GM19023 (cell line): ENCODE measurements at regions not wholly inside any gene's neighbourhood (a gene's known extent, or its start where the extent isn't known, plus 50 kb on each side); places are given as distances from the start of the nearest gene placed in this dataset.
"Not testable (repeated sequence)": the region's sequence is repeated elsewhere in the genome, so short reads cannot be mapped to it uniquely, and the experiment has no call there.

Source experiments
- ATAC-seq: cut with Tn5 transposase; IDR thresholded peaks from one replicate; pipeline ENCODE4 v1.9.1; 2021; ENCODE audit warnings: mild to moderate bottlenecking, moderate library complexity; ENCODE audit not compliant: unreplicated experiment

- ATAC-seq = no peak
Observed at GRCh38 chr11:38751421-38751820, 2153.4 kb upstream of the RAG2 start.

- not testable (repeated sequence) for ATAC-seq
Observed at GRCh38 chr11:38746516-38746915, 2148.5 kb upstream of the RAG2 start.

- ATAC-seq = no peak
Observed at GRCh38 chr11:38723361-38723760, 2125.3 kb upstream of the RAG2 start.

GRCh38 chr11:38721586-38722315, 2123.7 kb upstream of the RAG2 start:
- no peak for ATAC-seq

- ATAC-seq = no peak
Observed at GRCh38 chr11:38718659-38719058, 2120.6 kb upstream of the RAG2 start.

- no peak for ATAC-seq
Observed at GRCh38 chr11:38718049-38718448, 2120.0 kb upstream of the RAG2 start.

- ATAC-seq = no peak
Observed at GRCh38 chr11:38711110-38711509, 2113.1 kb upstream of the RAG2 start.

- ATAC-seq = no peak
Observed at GRCh38 chr11:38710262-38710661, 2112.2 kb upstream of the RAG2 start.

- no peak for ATAC-seq
Observed at GRCh38 chr11:38700111-38700510, 2102.1 kb upstream of the RAG2 start.

- ATAC-seq = no peak
Observed at GRCh38 chr11:38693306-38693705, 2095.3 kb upstream of the RAG2 start.

GRCh38 chr11:38690211-38690610, 2092.2 kb upstream of the RAG2 start:
- not testable (repeated sequence) for ATAC-seq

- no peak for ATAC-seq
Observed at GRCh38 chr11:38687008-38687407, 2089.0 kb upstream of the RAG2 start.

GRCh38 chr11:38683484-38683883, 2085.4 kb upstream of the RAG2 start:
- no peak for ATAC-seq

GRCh38 chr11:38680746-38681145, 2082.7 kb upstream of the RAG2 start:
- no peak for ATAC-seq

GRCh38 chr11:38680166-38680565, 2082.1 kb upstream of the RAG2 start:
- no peak for ATAC-seq

- ATAC-seq = no peak
Observed at GRCh38 chr11:38672445-38672844, 2074.4 kb upstream of the RAG2 start.

- no peak for ATAC-seq
Observed at GRCh38 chr11:38667359-38667758, 2069.3 kb upstream of the RAG2 start.

GRCh38 chr11:38648604-38649003, 2050.6 kb upstream of the RAG2 start:
- no peak for ATAC-seq

- ATAC-seq = no peak
Observed at GRCh38 chr11:38646382-38646781, 2048.3 kb upstream of the RAG2 start.

- ATAC-seq = no peak
Observed at GRCh38 chr11:38640854-38641253, 2042.8 kb upstream of the RAG2 start.

- ATAC-seq = no peak
Observed at GRCh38 chr11:38612701-38613100, 2014.7 kb upstream of the RAG2 start.

GRCh38 chr11:38601371-38601770, 2003.3 kb upstream of the RAG2 start:
- not testable (repeated sequence) for ATAC-seq

- ATAC-seq = no peak
Observed at GRCh38 chr11:38598418-38598817, 2000.4 kb upstream of the RAG2 start.
